ENCODE measurements at regions not wholly inside any gene's neighbourhood (a gene's known extent, or its start where the extent isn't known, plus 50 kb on each side); places are given as distances from the start of the nearest gene placed in this dataset.
"Not testable (repeated sequence)": the region's sequence is repeated elsewhere in the genome, so short reads cannot be mapped to it uniquely, and the experiment has no call there.

- DNase-seq (ENCODE audit: low spot score) = peak; percentile 26
Observed at GRCh38 chr3:110393941-110394340, 677.7 kb upstream of the NECTIN3 start.

GRCh38 chr3:110397115-110397514, 674.5 kb upstream of the NECTIN3 start:
- DNase-seq (ENCODE audit: low spot score) = no peak

- no peak for DNase-seq (ENCODE audit: low spot score)
Observed at GRCh38 chr3:110400315-110400714, 671.3 kb upstream of the NECTIN3 start.

- DNase-seq (ENCODE audit: low spot score) = no peak
Observed at GRCh38 chr3:110405830-110406585, 665.6 kb upstream of the NECTIN3 start.

GRCh38 chr3:110413266-110413665, 658.4 kb upstream of the NECTIN3 start:
- no peak for DNase-seq (ENCODE audit: low spot score)

- no peak for DNase-seq (ENCODE audit: low spot score)
Observed at GRCh38 chr3:110413807-110414748, 657.5 kb upstream of the NECTIN3 start.

- no peak for DNase-seq (ENCODE audit: low spot score)
Observed at GRCh38 chr3:110414855-110415254, 656.8 kb upstream of the NECTIN3 start.

GRCh38 chr3:110419096-110419495, 652.5 kb upstream of the NECTIN3 start:
- DNase-seq (ENCODE audit: low spot score) = no peak

- no peak for DNase-seq (ENCODE audit: low spot score)
Observed at GRCh38 chr3:110419601-110420000, 652.0 kb upstream of the NECTIN3 start.

- no peak for DNase-seq (ENCODE audit: low spot score)
Observed at GRCh38 chr3:110420158-110420641, 651.4 kb upstream of the NECTIN3 start.

- DNase-seq (ENCODE audit: low spot score) = no peak
Observed at GRCh38 chr3:110423276-110423675, 648.3 kb upstream of the NECTIN3 start.

GRCh38 chr3:110430146-110430545, 641.5 kb upstream of the NECTIN3 start:
- no peak for DNase-seq (ENCODE audit: low spot score)

- DNase-seq (ENCODE audit: low spot score) = no peak
Observed at GRCh38 chr3:110436209-110436608, 635.4 kb upstream of the NECTIN3 start.

GRCh38 chr3:110440066-110440653, 631.5 kb upstream of the NECTIN3 start:
- not testable (repeated sequence) for DNase-seq (ENCODE audit: low spot score)

GRCh38 chr3:110454066-110454465, 617.5 kb upstream of the NECTIN3 start:
- DNase-seq (ENCODE audit: low spot score) = no peak

GRCh38 chr3:110456001-110456400, 615.6 kb upstream of the NECTIN3 start:
- DNase-seq (ENCODE audit: low spot score) = no peak

GRCh38 chr3:110456438-110457138, 615.0 kb upstream of the NECTIN3 start:
- no peak for DNase-seq (ENCODE audit: low spot score)

- DNase-seq (ENCODE audit: low spot score) = no peak
Observed at GRCh38 chr3:110457508-110457907, 614.1 kb upstream of the NECTIN3 start.

GRCh38 chr3:110459021-110459420, 612.6 kb upstream of the NECTIN3 start:
- no peak for DNase-seq (ENCODE audit: low spot score)

GRCh38 chr3:110470310-110470709, 601.3 kb upstream of the NECTIN3 start:
- DNase-seq (ENCODE audit: low spot score) = no peak

- DNase-seq (ENCODE audit: low spot score) = no peak
Observed at GRCh38 chr3:110473405-110473804, 598.2 kb upstream of the NECTIN3 start.

GRCh38 chr3:110474397-110474796, 597.2 kb upstream of the NECTIN3 start:
- no peak for DNase-seq (ENCODE audit: low spot score)

Data from D341Med (cell line).